ENCODE measurements at regions not wholly inside any gene's neighbourhood (a gene's known extent, or its start where the extent isn't known, plus 50 kb on each side); places are given as distances from the start of the nearest gene placed in this dataset.

DNA sequence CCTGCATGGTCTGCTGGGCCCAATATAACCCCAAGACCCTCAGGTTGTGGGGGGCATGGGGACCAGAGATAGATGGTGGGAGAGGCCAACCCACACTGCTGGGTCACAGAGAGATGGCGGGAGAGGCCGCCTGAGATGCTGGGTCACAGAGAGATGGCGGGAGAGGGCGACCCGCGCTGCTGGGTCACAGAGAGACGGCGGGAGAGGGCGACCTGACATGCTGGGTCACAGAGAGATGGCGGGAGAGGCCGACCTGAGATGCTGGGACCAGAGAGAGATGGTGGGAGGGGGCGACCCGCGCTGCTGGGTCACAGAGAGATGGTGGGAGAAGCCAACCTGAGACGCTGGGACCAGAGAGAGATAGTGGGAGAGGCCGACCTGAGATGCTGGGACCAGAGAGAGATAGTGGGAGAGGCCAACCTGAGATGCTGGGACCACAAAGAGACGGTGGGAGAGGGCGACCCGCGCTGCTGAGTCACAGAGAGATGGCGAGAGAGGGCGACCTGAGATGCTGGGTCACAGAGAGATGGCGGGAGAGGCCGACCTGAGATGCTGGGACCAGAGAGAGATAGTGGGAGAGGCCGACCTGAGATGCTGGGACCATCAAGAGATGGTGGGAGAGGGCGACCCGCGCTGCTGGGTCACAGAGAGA lies 133.2 kb downstream of the DLL1 start:
- no peaks in the 10 kb centered on the region for H4K20me1 ChIP-seq (replicated peaks in 1 of 2; ENCODE audit: control insufficient read depth in 1 of 2, insufficient read depth in 2 of 2, low read length in 2 of 2)
- FAIRE-seq (no peak), DNase-seq (ENCODE audit: low read depth in 1 of 2, low spot score in 2 of 2) (no peak)
- no peak overlapping the region for H4K5ac ChIP-seq (ENCODE audit: insufficient read length, low read depth, low read length)
- H3K4me1 ChIP-seq (replicated peaks in 1 of 4; ENCODE audit: control insufficient read depth in 3 of 4, insufficient read depth in 4 of 4, low read length in 3 of 4): peaks cover 0 to 11% (median 6%) of the 10 kb centered on the region in 4 experiments; a peak in 3 of 7 replicates
- no peak overlapping the region for H2AFZ ChIP-seq (ENCODE audit: low read length)
- H4K8ac ChIP-seq (ENCODE audit: extremely low read depth, insufficient read depth, low read length): no peak overlapping the region
- no peak overlapping the region for H3K56ac ChIP-seq (replicated peaks; ENCODE audit: insufficient read length, low read depth, low read length)
- no peaks in the 10 kb centered on the region for H3K36me3 ChIP-seq (ENCODE audit: control insufficient read depth in 2 of 4, insufficient read depth in 4 of 4, low read length in 3 of 4)
- H2BK20ac ChIP-seq (ENCODE audit: low read length): no peak overlapping the region
- CTCF ChIA-PET (ENCODE audit: partially characterized antibody): no interaction called here
- H3K27ac ChIP-seq (ENCODE audit: low read depth, low read length): no peak overlapping the region
- H3K18ac ChIP-seq (ENCODE audit: extremely low read depth, low read length): no peak overlapping the region
- H3K27me3 ChIP-seq (replicated peaks in 1 of 4; ENCODE audit: control insufficient read depth in 3 of 4, extremely low read depth in 1 of 4, insufficient read depth in 3 of 4, low read length in 3 of 4): no peaks in the 10 kb centered on the region
- no peak overlapping the region for H3K4me2 ChIP-seq (ENCODE audit: insufficient read depth in 1 of 2, low read depth in 2 of 2, low read length in 2 of 2)
- no peak overlapping the region for H2BK120ac ChIP-seq (replicated peaks; ENCODE audit: low read depth, low read length)
- no peak overlapping the region for H3K4me3 ChIP-seq (ENCODE audit: extremely low read depth in 1 of 4, insufficient read depth in 2 of 4, low read depth in 3 of 4, low read length in 4 of 4)
- POLR2A ChIA-PET (ENCODE audit: partially characterized antibody): no interaction called here
- no peaks in the 10 kb centered on the region for H3K79me1 ChIP-seq (ENCODE audit: low read depth, low read length)
- no peaks in the 10 kb centered on the region for H3K23me2 ChIP-seq (ENCODE audit: low read depth, low read length)
- H3K79me2 ChIP-seq (ENCODE audit: control insufficient read depth in 1 of 2, insufficient read depth in 2 of 2, low read length in 2 of 2): no peaks in the 10 kb centered on the region
- no peak overlapping the region for H3K9ac ChIP-seq (replicated peaks in 1 of 4; ENCODE audit: extremely low read depth in 1 of 4, low read depth in 3 of 4, low read length in 3 of 4)
- WGBS, 2 experiments (ENCODE audit: extremely low coverage in 1 of 2, insufficient coverage in 1 of 2, insufficient read length in 1 of 2, insufficient replicate concordance in 2 of 2, low coverage in 1 of 2, low lambda C conversion rate in 2 of 2, missing lambda C conversion rate in 1 of 2): 81% methylated on average over 24 of the region's 28 CpGs; no CpG with 5 or more reads in 1 of the 2 experiments
- TF ChIP-seq SIRT6 (IDR thresholded peaks at IDR 0.05; ENCODE audit: low read length): no peak
- no peak for TF ChIP-seq POLR2A (IDR thresholded peaks at IDR 0.05; ENCODE audit: control extremely low read depth in 1 of 2, low read depth in 2 of 2, low read length in 2 of 2)
- no peak for TF ChIP-seq TCF12 (IDR thresholded peaks at IDR 0.05; ENCODE audit: low read depth, low read length)
- TF ChIP-seq GABPA (IDR thresholded peaks at IDR 0.05; ENCODE audit: borderline replicate concordance, insufficient read depth, low read length): no peak
- no peak overlapping the region for H2BK5ac ChIP-seq (ENCODE audit: low read depth, low read length)
- no peak overlapping the region for H3K23ac ChIP-seq (ENCODE audit: insufficient read length)
- H3K14ac ChIP-seq (ENCODE audit: insufficient read length): no peak overlapping the region
- H4K91ac ChIP-seq (replicated peaks; ENCODE audit: insufficient read length, low read length): no peak overlapping the region
- H2AK5ac ChIP-seq (ENCODE audit: low read depth, low read length): no peak overlapping the region
- no peak overlapping the region for H2BK15ac ChIP-seq (ENCODE audit: low read length)
- H3K4ac ChIP-seq (replicated peaks; ENCODE audit: insufficient read length, low read depth, low read length): no peak overlapping the region
- no peak overlapping the region for H2BK12ac ChIP-seq (ENCODE audit: low read depth, low read length)
- H3K9me3 ChIP-seq (ENCODE audit: insufficient read depth in 2 of 2, low read depth in 1 of 2, low read length in 1 of 2): peaks cover 0 to 6% of the 10 kb centered on the region in 2 experiments; a peak in 1 of 4 replicates

Data from H1 (cell line).